ENCODE measurements at regions not wholly inside any gene's neighbourhood (a gene's known extent, or its start where the extent isn't known, plus 50 kb on each side); places are given as distances from the start of the nearest gene placed in this dataset.

DNA sequence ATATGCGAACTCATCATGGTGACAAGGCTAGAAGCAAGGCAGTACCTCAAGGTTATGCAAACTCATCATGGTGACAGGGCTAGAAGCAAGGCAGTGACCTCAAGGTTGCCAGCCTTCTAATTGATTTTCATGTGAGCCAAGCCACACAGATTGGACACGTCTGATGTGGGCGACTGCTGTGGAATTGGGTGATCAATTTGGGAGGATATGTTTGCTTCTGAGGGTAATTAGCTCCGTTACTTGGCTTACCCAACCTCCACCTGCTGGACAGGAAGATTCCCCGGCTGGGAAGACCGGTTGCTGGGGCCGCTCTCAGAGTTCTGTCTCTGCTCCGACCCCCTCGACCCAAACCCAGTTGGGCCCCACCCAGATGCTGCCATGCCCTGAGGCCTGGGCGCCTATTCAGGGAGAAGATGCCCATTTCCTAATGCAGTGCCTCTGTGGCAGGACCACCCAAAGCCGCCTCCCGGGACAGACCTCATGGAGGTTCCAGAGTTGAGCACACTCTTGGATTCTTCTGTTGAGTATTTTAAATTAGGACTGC lies 69.9 kb upstream of the SHANK2 start:
- no peak for TF ChIP-seq POLR2A (IDR thresholded peaks at IDR 0.05)
- TF ChIP-seq, protein P1, sequence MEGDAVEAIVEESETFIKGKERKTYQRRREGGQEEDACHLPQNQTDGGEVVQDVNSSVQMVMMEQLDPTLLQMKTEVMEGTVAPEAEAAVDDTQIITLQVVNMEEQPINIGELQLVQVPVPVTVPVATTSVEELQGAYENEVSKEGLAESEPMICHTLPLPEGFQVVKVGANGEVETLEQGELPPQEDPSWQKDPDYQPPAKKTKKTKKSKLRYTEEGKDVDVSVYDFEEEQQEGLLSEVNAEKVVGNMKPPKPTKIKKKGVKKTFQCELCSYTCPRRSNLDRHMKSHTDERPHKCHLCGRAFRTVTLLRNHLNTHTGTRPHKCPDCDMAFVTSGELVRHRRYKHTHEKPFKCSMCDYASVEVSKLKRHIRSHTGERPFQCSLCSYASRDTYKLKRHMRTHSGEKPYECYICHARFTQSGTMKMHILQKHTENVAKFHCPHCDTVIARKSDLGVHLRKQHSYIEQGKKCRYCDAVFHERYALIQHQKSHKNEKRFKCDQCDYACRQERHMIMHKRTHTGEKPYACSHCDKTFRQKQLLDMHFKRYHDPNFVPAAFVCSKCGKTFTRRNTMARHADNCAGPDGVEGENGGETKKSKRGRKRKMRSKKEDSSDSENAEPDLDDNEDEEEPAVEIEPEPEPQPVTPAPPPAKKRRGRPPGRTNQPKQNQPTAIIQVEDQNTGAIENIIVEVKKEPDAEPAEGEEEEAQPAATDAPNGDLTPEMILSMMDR (IDR thresholded peaks at IDR 0.05) = no peak

Data from suprapubic skin (tissue), 3 donors.